ENCODE measurements at regions not wholly inside any gene's neighbourhood (a gene's known extent, or its start where the extent isn't known, plus 50 kb on each side); places are given as distances from the start of the nearest gene placed in this dataset.
"Not testable (repeated sequence)": the region's sequence is repeated elsewhere in the genome, so short reads cannot be mapped to it uniquely, and the experiment has no call there.

GRCh38 chr7:145464287-145464686 lies 628.4 kb upstream of the TPK1 start:
- no peak for DNase-seq (ENCODE audit: low spot score)

GRCh38 chr7:145462463-145462862 lies 626.6 kb upstream of the TPK1 start:
- DNase-seq (ENCODE audit: low spot score) = no peak

- no peak for DNase-seq (ENCODE audit: low spot score)
These were observed 599.0 kb upstream of the TPK1 start for GRCh38 chr7:145434811-145435210.

GRCh38 chr7:145431834-145432233 lies 596.0 kb upstream of the TPK1 start:
- DNase-seq (ENCODE audit: low spot score) = no peak

- not testable (repeated sequence) for DNase-seq (ENCODE audit: low spot score)
These were observed 582.6 kb upstream of the TPK1 start for GRCh38 chr7:145418481-145418880.

DNA sequence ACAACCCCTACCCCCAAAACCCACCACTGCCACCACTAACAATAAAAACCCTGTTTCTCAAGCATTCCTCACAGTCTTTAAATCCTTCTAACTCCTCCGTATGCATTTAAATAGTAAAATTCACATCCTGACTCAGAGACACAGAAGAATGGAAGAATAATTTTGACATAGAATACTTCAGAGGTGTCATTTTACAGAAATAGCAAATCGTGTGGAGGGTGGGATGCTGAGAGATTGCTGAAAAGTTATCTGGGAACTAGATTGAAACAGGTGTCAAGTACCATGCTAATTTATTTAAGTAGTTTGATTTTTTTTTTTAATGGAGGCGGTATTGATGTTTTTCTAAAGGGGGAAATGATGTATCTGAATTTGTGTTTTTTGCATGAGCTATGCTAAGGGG lies 575.2 kb upstream of the TPK1 start:
- DNase-seq (ENCODE audit: low spot score) = no peak

DNA sequence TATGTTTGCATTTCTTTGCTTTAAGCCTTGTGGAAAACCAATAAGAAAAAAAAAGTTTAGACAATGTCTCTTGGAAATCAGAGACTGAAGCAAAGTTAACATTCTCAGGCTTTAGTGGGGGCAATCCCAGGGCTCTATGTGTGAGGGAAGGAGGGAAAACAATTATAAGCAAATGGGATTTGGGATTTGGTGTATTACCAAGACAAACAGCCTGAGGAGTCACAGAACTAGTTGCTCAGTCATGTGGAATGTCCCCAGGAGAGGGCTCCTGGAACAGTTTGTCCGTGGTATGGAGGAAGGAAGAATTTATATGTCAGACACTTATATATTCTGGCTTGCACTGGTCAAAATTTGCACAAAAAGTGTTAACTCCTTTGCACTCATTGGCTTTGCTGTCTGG lies 562.9 kb upstream of the TPK1 start:
- no peak for DNase-seq (ENCODE audit: low spot score)

DNA sequence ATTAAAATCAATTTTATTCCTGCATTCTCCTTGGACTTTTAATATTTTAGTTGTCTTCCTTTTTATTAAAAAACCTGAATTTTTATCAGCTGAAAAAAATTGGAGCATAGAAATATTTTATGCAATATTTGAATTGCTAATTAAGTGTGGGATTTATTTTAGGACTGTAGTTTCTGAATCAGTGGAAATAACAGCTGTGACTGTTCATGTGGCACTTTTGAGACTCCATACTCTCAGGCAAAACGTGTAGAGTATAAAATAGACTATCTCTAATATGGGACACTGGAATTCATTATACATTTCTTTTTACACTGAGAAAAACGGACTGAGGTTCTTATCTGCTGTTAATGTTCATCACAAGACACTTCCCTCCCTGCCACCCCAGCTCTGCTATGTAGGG lies 558.3 kb upstream of the TPK1 start:
- DNase-seq (ENCODE audit: low spot score) = no peak

- no peak for DNase-seq (ENCODE audit: low spot score)
These were observed 546.9 kb upstream of the TPK1 start for GRCh38 chr7:145382762-145383161.

DNA sequence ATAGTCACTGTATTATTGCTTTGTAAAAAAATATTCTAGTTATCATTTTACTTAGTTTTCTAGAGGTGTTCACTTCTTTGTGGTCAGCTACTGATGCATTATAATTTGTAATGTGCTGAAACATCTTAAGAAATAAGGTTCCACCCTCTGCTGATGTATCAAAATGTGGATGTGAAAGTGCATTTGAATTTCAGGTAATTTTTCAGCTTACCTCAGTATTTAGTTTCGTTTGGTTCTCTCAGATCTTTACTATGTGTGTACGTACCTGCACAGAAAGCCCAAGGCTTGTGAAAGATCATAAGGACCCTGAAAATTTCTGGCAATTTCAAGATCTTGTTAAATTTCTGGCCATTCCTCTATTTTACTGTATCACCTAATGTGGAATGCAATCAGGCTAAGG lies 542.3 kb upstream of the TPK1 start:
- no peak for DNase-seq (ENCODE audit: low spot score)

GRCh38 chr7:145360511-145361100 lies 524.8 kb upstream of the TPK1 start:
- no peak for DNase-seq (ENCODE audit: low spot score)

DNA sequence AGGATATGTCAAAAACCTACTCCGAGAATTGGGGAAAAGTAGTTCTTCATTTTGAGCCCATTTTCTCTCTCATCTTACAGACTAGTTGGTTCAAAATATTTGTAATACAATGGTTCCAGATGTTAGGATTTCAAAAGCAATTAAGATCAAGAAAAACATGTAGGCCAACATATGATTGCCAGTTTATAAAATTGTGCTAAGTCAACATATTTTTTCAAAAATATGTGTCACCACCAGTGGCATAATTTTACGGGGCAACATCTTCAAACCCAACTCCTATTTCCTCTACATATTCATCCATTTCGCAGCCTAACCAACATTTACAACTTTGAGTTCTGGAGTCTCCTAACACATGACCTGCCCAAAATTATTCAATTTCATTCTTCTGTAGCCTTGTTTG lies 514.5 kb upstream of the TPK1 start:
- no peak for DNase-seq (ENCODE audit: low spot score)

DNA sequence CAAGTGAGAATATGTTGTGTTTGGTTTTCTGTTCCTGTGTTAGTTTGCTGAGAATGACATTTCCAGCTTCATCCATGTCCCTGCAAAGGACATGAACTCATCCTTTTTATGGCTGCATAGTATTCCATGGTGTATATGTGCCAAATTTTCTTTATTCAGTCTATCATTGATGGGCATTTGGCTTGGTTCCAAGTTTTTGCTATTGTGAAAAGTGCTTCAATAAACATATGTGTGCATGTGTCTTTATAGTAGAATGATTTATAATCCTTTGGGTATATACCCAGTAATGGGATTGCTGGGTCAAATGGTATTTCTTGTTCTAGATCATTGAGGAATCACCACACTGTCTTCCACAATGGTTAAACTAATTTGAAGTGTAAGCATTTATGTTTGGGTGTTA lies 513.6 kb upstream of the TPK1 start:
- not testable (repeated sequence) for DNase-seq (ENCODE audit: low spot score)

- DNase-seq (ENCODE audit: low spot score) = no peak
These were observed 511.4 kb upstream of the TPK1 start for GRCh38 chr7:145347271-145347670.

- no peak for DNase-seq (ENCODE audit: low spot score)
These were observed 503.5 kb upstream of the TPK1 start for GRCh38 chr7:145339319-145339718.

DNA sequence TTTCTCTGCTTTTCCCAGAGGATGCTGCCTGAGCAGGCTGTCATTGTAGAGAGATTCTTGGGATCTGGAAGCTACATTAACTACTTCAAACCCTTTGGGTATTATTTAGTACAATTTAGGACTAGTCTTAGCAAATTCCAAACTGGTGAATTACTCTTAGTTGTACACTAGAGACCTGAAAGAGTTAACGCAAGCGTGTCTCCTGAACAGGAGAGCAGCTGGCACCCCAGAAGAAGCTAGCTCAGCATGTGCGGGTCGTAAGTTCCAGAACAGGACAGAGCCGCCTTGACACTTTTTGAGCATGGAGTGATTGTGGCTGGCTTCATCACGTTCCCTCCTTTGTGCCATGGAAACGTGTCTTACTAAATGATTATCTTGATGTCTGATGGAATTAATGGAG lies 495.7 kb upstream of the TPK1 start:
- no peak for DNase-seq (ENCODE audit: low spot score)

DNA sequence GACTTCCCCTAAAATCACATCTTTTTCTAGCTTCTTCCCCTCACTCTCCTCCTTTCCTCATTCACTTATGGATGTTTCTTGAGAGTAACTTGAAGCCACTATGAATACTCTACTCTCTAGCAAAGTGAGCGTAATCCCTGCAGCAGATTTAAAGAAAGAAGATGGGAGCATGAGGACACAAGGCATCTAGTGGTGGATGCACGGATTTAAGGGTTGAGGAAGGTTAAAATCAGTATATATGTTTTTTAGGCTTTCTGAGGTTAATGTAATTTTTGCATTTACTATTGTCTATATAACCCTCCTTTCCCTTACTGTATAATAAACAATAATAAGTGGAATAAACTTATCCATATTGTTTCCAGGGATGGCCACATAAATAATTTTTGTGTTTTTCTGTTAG lies 495.2 kb upstream of the TPK1 start:
- no peak for DNase-seq (ENCODE audit: low spot score)

GRCh38 chr7:145327646-145328045 lies 491.8 kb upstream of the TPK1 start:
- no peak for DNase-seq (ENCODE audit: low spot score)

DNA sequence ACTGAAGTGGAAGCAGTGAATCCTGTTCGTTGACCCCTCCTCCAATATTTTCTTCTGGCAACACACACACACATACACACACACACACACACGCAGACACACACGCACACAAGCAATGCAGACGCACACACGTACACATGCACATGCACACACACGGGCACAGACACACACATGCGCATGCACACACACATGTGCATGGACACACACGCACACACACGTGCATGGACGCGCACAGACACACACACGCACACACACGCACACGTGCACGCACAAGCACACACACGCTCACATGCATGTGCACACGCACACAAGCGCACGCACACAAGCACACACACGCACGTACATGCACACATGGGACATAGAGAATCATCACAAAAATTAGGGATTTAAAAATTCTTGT lies 488.2 kb upstream of the TPK1 start:
- DNase-seq (ENCODE audit: low spot score) = no peak

- DNase-seq (ENCODE audit: low spot score) = no peak
These were observed 477.7 kb upstream of the TPK1 start for GRCh38 chr7:145313551-145313950.

GRCh38 chr7:145293754-145294153 lies 457.9 kb upstream of the TPK1 start:
- DNase-seq (ENCODE audit: low spot score) = no peak

GRCh38 chr7:145293228-145293701 lies 457.4 kb upstream of the TPK1 start:
- no peak for DNase-seq (ENCODE audit: low spot score)

DNA sequence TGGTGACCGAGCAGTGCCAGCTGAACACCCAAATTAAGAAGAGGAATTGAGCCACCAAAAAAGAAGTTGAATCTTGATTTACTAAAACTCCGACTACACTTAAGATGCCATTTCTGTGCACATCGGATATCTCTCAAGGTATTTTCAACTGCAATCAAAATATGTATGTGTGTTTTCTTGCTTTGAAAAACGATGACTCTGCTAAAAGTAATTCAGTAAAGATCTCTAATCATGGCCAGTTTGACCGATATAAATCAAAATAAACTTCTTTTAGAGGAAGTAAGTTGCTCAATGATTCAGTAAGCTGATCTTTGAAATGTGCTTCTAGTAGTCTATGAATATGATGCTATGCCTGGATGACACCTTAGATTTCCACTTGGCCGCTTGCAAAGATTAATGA lies 453.5 kb upstream of the TPK1 start:
- no peak for DNase-seq (ENCODE audit: low spot score)

- DNase-seq (ENCODE audit: low spot score) = no peak
These were observed 440.3 kb upstream of the TPK1 start for GRCh38 chr7:145276118-145276517.
